ENCODE measurements at regions not wholly inside any gene's neighbourhood (a gene's known extent, or its start where the extent isn't known, plus 50 kb on each side); places are given as distances from the start of the nearest gene placed in this dataset.

DNA sequence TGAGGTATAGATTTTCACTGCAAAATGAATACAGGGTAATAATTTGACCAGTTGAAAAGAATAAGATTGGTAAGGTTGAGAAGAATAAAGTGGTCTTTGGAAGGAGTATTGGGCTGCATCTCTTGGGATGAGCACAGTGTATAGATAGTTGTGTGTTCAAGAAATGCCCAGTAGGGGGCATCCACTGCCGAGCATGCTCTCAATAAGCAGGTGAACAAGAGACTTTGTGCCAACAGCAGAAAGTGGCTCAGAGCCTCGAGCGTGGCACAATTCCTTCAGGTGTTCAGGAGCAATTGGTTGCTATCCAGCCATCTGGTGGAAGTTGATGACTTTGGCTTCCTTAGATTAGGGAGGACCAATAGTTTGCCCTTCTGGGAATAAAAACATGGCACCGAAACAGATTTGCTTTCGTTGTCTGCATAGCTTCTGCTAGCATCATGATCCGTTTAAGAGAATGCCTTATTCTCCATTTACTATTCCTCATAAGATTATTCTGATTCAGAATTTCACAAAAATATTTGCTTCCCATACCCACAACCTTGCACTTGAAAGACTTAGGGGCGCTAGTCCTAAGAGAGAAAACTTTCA is 258.1 kb upstream of the NEIL3 start:
- peak; percentile 23 for DNase-seq
- Mint-ChIP-seq H3K27me3 (peaks cover 10% of the 10 kb centered on the region), H3K9me3 (no peaks in the 10 kb centered on the region), H3K4me3 (no peak overlapping the region), H3K27ac (no peak overlapping the region), H3K4me1 (no peaks in the 10 kb centered on the region), H3K36me3 (ENCODE audit: low read depth) (no peaks in the 10 kb centered on the region)
- ChIA-PET POLR2A (no interaction called here), CTCF (interaction anchor here (0.6 to 1.2 kb wide), 2 partner anchors 199 to 674 kb away, joined by 3 read pairs; no protein-coding TSS in a partner anchor)

DNA sequence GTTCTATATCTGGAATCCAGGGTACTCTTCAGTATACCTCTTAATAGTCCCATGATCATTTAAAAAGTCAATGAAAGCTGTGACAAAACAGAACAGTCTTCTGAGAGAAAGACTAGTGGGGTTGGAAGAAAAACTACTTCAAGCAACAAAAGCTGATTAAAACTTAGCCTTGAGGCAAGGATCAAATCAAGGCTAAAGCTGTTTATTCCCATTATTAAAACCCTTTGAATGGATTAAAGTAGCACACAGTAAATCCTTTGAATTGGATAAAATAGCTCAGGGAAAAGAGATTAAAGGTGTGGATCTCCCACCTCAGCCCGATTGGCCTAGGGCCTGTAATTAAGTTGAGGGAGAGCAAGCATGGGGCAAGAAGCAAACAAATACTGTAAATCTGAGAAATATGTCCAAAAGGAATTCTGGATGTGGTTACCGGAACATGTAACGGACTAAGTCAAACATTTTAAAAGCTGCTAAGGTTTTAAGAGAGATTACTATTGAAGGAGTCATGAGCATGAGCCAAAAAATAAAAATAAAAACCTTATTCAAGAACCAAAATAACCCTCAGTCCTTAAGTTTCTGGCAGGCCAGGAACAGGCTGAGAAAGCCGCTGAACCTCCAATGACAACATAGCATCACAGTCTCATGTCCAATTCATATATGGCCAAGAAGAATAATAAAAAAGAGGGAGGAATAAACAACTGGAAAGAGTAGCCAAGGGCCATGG is 257.3 kb upstream of the NEIL3 start:
- H3K27me3 Mint-ChIP-seq: peaks cover 10% of the 10 kb centered on the region
- H3K4me1 Mint-ChIP-seq: no peaks in the 10 kb centered on the region
- ChIA-PET CTCF (no interaction called here), POLR2A (no interaction called here)
- no peak overlapping the region for H3K27ac Mint-ChIP-seq
- H3K9me3 Mint-ChIP-seq: no peaks in the 10 kb centered on the region
- DNase-seq: no peak
- H3K4me3 Mint-ChIP-seq: no peak overlapping the region
- no peaks in the 10 kb centered on the region for H3K36me3 Mint-ChIP-seq (ENCODE audit: low read depth)

DNA sequence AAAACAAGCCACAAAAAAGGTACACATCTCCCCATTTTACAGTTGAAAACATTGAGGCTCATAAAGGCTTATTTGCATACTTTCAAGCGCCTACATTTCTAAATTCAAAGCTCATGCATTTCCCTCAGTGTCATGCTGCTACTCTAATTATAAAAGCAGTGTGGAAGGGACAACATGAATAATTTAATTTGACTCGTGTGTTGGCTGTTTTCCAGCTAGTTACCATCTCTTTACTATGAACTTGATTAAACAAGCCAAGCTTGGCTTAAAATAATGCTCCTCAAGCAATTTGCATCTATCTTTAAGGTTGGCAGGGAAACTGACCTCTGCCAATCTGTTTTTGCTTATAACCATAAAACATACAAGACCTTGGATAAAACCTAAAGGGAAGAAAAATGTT is 252.5 kb upstream of the NEIL3 start:
- no peak overlapping the region for H3K27ac Mint-ChIP-seq
- ChIA-PET CTCF (interaction anchor here (2.1 kb wide), 1 partner anchor 10 kb away, joined by 20 read pairs; no protein-coding TSS in a partner anchor), POLR2A (no interaction called here)
- H3K36me3 Mint-ChIP-seq (ENCODE audit: low read depth): no peaks in the 10 kb centered on the region
- no peak overlapping the region for H3K4me3 Mint-ChIP-seq
- H3K27me3 Mint-ChIP-seq: peaks cover 3% of the 10 kb centered on the region
- no peaks in the 10 kb centered on the region for H3K4me1 Mint-ChIP-seq
- DNase-seq: no peak
- no peaks in the 10 kb centered on the region for H3K9me3 Mint-ChIP-seq

DNA sequence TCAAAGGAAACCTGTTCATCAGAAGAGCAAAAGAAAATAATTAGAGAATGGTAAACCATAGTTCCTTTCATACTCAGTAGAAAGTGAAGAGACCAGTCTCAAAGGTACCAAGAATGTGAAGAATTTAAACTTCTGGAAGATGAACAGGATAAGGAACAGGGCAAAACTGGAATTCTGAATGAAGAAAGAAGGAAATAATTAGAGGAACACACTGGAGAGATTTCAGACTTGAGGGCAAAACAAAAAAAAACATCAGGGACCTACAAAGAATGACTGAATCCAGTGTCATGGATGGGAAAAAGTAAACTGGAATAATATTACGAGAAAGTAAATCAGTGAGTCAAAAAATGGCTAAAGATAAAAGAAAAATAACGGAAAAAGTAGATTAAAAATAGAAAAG is 245.6 kb upstream of the NEIL3 start:
- ChIA-PET CTCF (no interaction called here), POLR2A (no interaction called here)
- Mint-ChIP-seq H3K9me3 (peaks cover 3% of the 10 kb centered on the region), H3K27ac (no peak overlapping the region), H3K4me1 (no peaks in the 10 kb centered on the region), H3K4me3 (no peak overlapping the region), H3K36me3 (ENCODE audit: low read depth) (no peaks in the 10 kb centered on the region), H3K27me3 (peaks cover 3% of the 10 kb centered on the region)
- no peak for DNase-seq

DNA sequence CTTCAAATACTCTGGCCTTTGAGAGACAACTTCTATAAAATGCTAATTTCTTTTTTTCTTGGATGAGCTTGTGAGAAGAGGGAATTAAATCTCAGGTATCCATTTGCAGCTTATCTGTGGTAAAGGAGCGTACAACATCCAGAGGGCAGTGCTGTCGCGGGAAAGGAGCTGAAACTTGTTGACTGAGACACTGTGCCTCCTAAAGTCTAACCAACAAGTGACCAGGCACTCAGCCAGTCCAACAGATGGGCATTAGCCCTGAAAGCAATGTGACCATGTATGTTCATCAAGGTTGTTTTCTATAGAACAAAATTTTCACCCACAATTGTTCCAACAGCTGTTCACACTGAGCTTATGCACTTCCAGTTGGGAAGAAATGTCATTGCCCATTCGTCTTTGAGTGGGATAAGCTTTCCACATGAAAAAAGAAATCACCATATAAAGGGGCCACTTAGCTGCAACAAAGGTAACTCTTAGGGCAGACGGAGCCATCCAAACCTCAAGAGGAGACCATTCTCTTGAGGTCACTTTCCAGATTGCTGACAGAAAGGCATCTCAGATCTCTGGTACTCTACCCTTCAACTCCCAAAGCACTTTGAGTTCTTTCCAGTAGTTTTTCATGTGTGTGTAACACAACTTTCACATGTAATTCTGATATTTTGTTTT is 244.8 kb upstream of the NEIL3 start:
- POLR2A ChIA-PET: no interaction called here
- CTCF ChIA-PET: no interaction called here
- Mint-ChIP-seq H3K27ac (no peak overlapping the region), H3K27me3 (no peaks in the 10 kb centered on the region), H3K36me3 (ENCODE audit: low read depth) (no peaks in the 10 kb centered on the region), H3K4me1 (no peaks in the 10 kb centered on the region), H3K9me3 (peaks cover 3% of the 10 kb centered on the region), H3K4me3 (no peak overlapping the region)
- no peak for DNase-seq

DNA sequence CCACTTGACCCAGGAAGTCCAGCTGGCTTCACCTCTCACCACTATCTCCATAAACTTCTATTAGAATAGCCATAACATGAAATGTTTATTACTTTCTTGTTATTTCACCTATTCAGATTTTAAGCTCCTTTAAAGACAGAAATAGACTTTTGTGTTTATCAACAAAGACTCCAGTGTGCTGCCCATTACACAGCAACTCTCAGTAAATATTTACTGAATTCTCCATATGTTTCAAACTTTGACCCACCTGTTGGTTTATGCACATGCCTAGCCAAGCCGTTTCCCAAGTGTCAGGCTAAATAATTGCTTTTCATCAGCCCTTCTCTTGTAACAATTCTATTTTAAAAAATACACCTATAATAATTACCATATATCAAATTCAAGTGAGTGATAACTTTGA is 242.9 kb upstream of the NEIL3 start:
- ChIA-PET POLR2A (no interaction called here), CTCF (interaction anchor here (1.1 kb wide), 1 partner anchor 8 kb away, joined by 3 read pairs; no protein-coding TSS in a partner anchor)
- no peaks in the 10 kb centered on the region for H3K27me3 Mint-ChIP-seq

DNA sequence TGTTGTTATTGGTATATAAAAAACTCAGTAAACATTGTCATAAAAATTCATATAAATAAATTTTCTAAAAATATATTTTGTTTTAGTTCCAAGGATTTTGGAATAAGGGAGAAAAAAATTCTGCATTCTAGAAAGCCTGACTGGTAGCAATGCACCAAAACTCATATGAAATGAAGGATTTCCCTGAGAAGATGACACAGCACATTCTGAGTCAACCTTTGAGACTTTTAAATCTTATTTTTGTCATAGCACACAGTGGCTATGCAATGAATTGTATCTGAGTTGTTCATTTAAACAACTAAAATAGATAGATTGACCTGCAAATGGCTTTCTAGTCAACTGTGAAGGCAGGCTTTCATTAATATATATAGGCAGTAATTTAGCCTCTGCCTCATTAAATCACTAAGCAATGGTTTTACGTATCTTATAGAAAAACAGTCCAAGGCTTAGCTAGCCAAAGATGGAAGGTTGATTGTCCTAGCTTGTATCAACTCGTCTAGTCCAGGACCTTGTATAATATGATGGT is 239.1 kb upstream of the NEIL3 start:
- Mint-ChIP-seq H3K36me3 (ENCODE audit: low read depth) (no peaks in the 10 kb centered on the region), H3K27ac (no peak overlapping the region), H3K9me3 (peaks cover 3% of the 10 kb centered on the region), H3K4me1 (no peaks in the 10 kb centered on the region), H3K27me3 (no peaks in the 10 kb centered on the region), H3K4me3 (no peak overlapping the region)
- no peak for DNase-seq
- POLR2A ChIA-PET: no interaction called here
- CTCF ChIA-PET: no interaction called here

More for the DNA sequence above, 242.9 kb upstream of the NEIL3 start:
- DNase-seq: no peak
- Mint-ChIP-seq H3K4me3 (no peak overlapping the region), H3K27ac (no peak overlapping the region), H3K9me3 (peaks cover 3% of the 10 kb centered on the region), H3K4me1 (no peaks in the 10 kb centered on the region), H3K36me3 (ENCODE audit: low read depth) (no peaks in the 10 kb centered on the region)

DNA sequence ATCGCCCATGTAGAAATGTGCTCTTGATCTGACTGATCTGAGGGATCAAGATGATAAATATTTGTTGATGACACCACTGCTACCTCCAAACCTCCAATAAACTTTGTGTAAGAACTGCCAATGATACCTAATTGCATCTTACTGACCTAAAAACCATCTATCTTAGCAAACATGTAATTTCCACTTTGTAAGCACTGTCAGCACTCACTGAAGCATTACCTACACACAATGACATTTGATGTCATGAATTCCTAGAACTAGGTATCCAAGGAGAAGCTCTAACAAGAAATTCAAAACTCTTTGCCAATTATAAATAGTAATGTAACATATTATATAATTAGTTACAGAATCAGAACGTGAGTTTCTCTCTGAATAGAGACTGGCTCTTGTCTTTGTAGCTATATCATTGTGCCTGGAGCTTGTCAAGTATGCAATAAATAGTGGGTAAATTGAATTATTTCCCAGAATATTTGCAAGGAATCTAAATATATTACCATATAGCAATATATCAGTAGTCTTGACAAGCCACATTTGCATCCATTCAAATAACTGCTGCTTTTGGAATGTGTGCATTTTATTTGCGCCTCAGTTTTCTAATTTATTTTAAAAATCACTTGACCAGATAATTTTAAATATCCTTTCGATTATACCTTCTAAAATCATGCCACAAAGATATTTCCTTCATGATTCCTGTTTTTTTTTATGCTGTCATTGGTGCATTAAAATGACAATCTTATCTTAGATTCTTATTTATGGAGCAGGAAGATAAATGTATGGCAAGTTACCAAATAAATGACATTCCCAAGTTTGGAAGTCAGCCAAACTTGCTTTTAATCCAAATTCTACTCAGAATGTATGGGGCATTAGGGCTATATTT is 232.3 kb upstream of the NEIL3 start:
- Mint-ChIP-seq H3K27ac (no peak overlapping the region), H3K36me3 (ENCODE audit: low read depth) (no peaks in the 10 kb centered on the region), H3K9me3 (no peaks in the 10 kb centered on the region), H3K4me1 (no peaks in the 10 kb centered on the region), H3K4me3 (no peak overlapping the region), H3K27me3 (no peaks in the 10 kb centered on the region)
- POLR2A ChIA-PET: no interaction called here
- DNase-seq: no peak
- CTCF ChIA-PET: no interaction called here

DNA sequence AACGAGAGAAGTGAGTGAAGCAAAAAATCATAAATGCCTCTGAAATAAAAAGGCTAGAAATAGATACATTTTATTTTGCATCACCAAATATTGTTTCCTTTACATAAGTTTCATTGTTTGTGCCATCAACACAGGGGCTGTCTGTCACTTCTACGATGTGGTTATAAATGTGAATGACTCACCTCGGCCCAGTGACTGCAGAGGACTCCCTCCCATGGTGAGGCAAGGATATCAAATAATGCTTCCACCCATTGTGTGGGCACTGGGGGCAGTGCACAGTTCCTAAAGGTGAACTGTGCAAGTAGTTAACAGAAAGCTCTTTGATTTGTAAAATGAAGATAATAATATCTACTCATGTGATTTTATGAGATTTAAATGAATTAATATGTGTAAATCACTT is 230.3 kb upstream of the NEIL3 start:
- Mint-ChIP-seq H3K27me3 (no peaks in the 10 kb centered on the region), H3K4me3 (no peak overlapping the region), H3K9me3 (no peaks in the 10 kb centered on the region), H3K36me3 (ENCODE audit: low read depth) (no peaks in the 10 kb centered on the region), H3K4me1 (no peaks in the 10 kb centered on the region), H3K27ac (no peak overlapping the region)
- no peak for DNase-seq
- POLR2A ChIA-PET: no interaction called here
- CTCF ChIA-PET: no interaction called here

DNA sequence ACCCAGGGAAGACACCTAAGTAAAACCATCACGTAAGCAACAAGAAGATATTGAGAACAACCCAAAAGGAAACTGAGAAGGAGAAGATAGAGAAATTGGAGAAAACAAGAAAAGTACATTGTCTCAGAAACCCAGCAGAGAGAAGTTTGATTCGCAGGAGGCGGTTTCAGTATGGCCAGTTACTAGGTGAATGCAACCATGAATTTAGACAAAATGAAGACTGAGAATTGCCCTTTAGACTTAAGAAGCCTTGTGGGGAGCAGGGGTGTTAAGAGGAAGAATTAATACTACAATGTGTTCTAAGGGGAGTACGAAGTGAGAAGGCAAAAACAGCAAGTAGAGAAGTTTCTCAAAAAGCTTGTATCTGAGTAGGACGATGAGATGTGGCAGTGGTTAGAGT is 229.3 kb upstream of the NEIL3 start:
- Mint-ChIP-seq H3K4me3 (no peak overlapping the region), H3K27me3 (no peaks in the 10 kb centered on the region), H3K27ac (no peak overlapping the region), H3K4me1 (no peaks in the 10 kb centered on the region), H3K36me3 (ENCODE audit: low read depth) (no peaks in the 10 kb centered on the region), H3K9me3 (no peaks in the 10 kb centered on the region)
- ChIA-PET CTCF (no interaction called here), POLR2A (no interaction called here)
- DNase-seq: no peak

DNA sequence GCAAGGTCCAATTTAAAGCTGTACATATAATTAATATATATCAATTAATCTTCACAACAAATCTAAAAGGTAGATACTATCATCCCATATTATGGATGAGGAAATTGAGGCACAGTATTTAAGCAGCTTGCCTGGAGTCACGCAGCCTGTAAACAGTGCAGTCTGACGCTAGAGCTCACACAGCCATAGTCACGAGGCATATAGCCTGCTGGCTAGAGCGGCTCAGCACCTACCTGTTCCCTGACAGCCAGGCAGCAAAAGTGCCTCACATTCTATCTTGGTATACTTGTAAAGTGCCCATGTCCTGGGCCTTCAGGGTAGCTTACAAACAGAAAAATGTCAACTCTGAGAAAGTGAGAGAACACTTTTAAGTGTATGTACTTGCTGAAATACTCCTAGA is 222.6 kb upstream of the NEIL3 start:
- no peak overlapping the region for H3K4me3 Mint-ChIP-seq
- CTCF ChIA-PET: no interaction called here
- POLR2A ChIA-PET: no interaction called here
- H3K9me3 Mint-ChIP-seq: no peaks in the 10 kb centered on the region
- no peak for DNase-seq
- no peaks in the 10 kb centered on the region for H3K4me1 Mint-ChIP-seq
- no peaks in the 10 kb centered on the region for H3K36me3 Mint-ChIP-seq (ENCODE audit: low read depth)
- no peaks in the 10 kb centered on the region for H3K27me3 Mint-ChIP-seq
- H3K27ac Mint-ChIP-seq: no peak overlapping the region

DNA sequence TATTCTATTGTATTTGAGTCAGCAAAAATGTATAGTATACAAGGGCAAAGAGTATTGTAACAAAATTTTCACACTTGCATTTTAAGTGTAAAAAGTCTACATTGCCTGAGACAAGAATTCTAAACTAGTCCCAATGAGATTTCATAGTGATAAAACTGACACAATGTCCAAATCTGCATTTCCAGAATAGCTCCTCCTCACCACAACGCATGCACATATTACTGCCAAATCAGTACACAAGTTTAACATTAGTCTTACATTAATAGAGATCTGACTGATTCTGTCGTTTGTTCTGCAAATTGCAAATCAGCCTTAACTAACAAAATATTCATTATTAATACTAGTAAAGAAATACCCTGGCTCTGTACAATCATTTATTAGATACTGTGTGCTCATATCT is 222.2 kb upstream of the NEIL3 start:
- ChIA-PET CTCF (no interaction called here), POLR2A (no interaction called here)
- Mint-ChIP-seq H3K27me3 (no peaks in the 10 kb centered on the region), H3K4me1 (no peaks in the 10 kb centered on the region), H3K9me3 (no peaks in the 10 kb centered on the region), H3K36me3 (ENCODE audit: low read depth) (no peaks in the 10 kb centered on the region), H3K4me3 (no peak overlapping the region), H3K27ac (no peak overlapping the region)
- DNase-seq: no peak

DNA sequence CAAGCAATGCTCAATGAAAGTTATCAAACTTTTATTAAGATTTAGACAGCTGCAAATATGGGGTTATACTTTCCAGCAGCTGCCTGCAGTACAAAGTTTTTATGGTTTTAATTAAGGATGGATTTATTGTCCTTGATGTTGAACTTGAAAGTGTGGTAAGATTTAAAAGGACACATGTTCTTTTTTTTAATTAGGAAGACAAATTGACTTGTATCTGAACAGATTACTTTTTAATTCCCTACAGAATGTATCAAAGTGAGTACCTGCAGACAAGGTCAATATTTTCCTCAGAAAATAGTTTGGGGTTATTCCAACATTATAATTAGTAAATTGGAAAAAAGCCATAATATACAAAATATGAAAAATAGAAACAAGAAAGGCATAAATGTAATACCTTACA is 218.2 kb upstream of the NEIL3 start:
- CTCF ChIA-PET: no interaction called here

More for the DNA sequence above, 218.2 kb upstream of the NEIL3 start:
- Mint-ChIP-seq H3K4me3 (no peak overlapping the region), H3K4me1 (no peaks in the 10 kb centered on the region), H3K27ac (no peak overlapping the region), H3K27me3 (no peaks in the 10 kb centered on the region), H3K36me3 (ENCODE audit: low read depth) (no peaks in the 10 kb centered on the region), H3K9me3 (no peaks in the 10 kb centered on the region)
- no peak for DNase-seq
- POLR2A ChIA-PET: no interaction called here
